ENCODE measurements at regions not wholly inside any gene's neighbourhood (a gene's known extent, or its start where the extent isn't known, plus 50 kb on each side); places are given as distances from the start of the nearest gene placed in this dataset.

DNA sequence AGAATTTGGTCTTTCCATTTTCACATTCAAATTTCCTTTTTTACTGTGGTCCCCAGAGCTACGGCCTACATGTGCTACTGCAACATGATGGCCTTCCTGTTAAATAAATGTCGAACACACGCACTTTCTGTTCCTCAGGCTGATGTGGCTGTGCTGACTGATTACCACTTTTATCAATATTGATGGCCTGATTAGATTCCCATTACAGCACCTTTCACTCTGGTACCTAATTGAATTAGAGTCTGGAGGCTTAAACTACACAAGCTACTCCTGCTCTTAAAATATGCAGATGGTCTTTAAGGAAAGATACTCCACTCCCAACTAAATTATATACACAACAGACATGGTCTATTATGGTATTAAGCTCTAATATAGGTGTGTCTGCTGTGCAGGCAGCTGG lies 301.6 kb downstream of the FRK start:
- TF ChIP-seq EP300 (IDR thresholded peaks at IDR 0.05; ENCODE audit: borderline replicate concordance in 1 of 2, low read depth in 2 of 2, low read length in 2 of 2) = no peak
- TF ChIP-seq MAX (IDR thresholded peaks at IDR 0.05) = no peak
- no peak for TF ChIP-seq CTCF (IDR thresholded peaks at IDR 0.05; ENCODE audit: control extremely low read depth in 1 of 3, insufficient read depth in 1 of 3, low read depth in 1 of 3, low read length in 3 of 3)
- no peak for TF ChIP-seq BCL11A (IDR thresholded peaks at IDR 0.05; ENCODE audit: low read depth in 2 of 2, low read length in 2 of 2)
- TF ChIP-seq EZH2 (IDR thresholded peaks at IDR 0.05; ENCODE audit: low read depth, low read length, severe bottlenecking) = no peak
- no peak for TF ChIP-seq POLR2A (IDR thresholded peaks at IDR 0.05; ENCODE audit: control extremely low read depth in 1 of 2, low read depth in 2 of 2, low read length in 2 of 2)
- no peak for TF ChIP-seq TEAD4 (IDR thresholded peaks at IDR 0.05; ENCODE audit: low read depth, low read length)
- TF ChIP-seq YY1 (IDR thresholded peaks at IDR 0.05; ENCODE audit: low read depth, low read length) = no peak
- TF ChIP-seq, protein P1, sequence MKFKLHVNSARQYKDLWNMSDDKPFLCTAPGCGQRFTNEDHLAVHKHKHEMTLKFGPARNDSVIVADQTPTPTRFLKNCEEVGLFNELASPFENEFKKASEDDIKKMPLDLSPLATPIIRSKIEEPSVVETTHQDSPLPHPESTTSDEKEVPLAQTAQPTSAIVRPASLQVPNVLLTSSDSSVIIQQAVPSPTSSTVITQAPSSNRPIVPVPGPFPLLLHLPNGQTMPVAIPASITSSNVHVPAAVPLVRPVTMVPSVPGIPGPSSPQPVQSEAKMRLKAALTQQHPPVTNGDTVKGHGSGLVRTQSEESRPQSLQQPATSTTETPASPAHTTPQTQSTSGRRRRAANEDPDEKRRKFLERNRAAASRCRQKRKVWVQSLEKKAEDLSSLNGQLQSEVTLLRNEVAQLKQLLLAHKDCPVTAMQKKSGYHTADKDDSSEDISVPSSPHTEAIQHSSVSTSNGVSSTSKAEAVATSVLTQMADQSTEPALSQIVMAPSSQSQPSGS (IDR thresholded peaks at IDR 0.05; ENCODE audit: low read length) = no peak
- no peak for TF ChIP-seq KDM1A (IDR thresholded peaks at IDR 0.05; ENCODE audit: borderline replicate concordance, low read length)
- TF ChIP-seq SRF (IDR thresholded peaks at IDR 0.05; ENCODE audit: low read depth, low read length) = no peak
- no peak for TF ChIP-seq EGR1 (IDR thresholded peaks at IDR 0.05; ENCODE audit: borderline replicate concordance, low read depth, low read length)
- TF ChIP-seq BRCA1 (IDR thresholded peaks at IDR 0.05; ENCODE audit: low read depth, low read length) = no peak
- TF ChIP-seq TAF1 (IDR thresholded peaks at IDR 0.05; ENCODE audit: low read depth, low read length) = no peak
